Stimulated activated naive CD8-positive, alpha-beta T cell treated with anti-CD3 and anti-CD28 coated beads, Interleukin-15, amount 100 ng/mL, for 72 hours (primary cell): ENCODE measurements at regions not wholly inside any gene's neighbourhood (a gene's known extent, or its start where the extent isn't known, plus 50 kb on each side); places are given as distances from the start of the nearest gene placed in this dataset.

Source experiments
- ATAC-seq: fragments of 150-1000 bp; cut with Tn5 transposase; 2 replicates; pipeline ENCODE4 v1.10.0; 2021; ENCODE audit warnings: mild to moderate bottlenecking, moderate library complexity
- DNase-seq, 2 donors: peaks; one replicate each; pipeline ENCODE4 v3.0.0; 2021 to 2022
- H3K27ac Mint-ChIP-seq, 2 donors: one replicate each; pipeline ENCODE4 v1.8.0; 2022; ENCODE audit warnings: mild to moderate bottlenecking in 2 of 2, mixed read lengths in 2 of 2, moderate library complexity in 2 of 2
- H3K27me3 Mint-ChIP-seq: one replicate; pipeline ENCODE4 v1.8.0; 2022; ENCODE audit warnings: mixed read lengths
- H3K4me1 Mint-ChIP-seq: one replicate; pipeline ENCODE4 v1.8.0; 2022; ENCODE audit warnings: mild to moderate bottlenecking, mixed read lengths
- H3K4me3 Mint-ChIP-seq, 2 donors: one replicate each; pipeline ENCODE4 v1.8.0; 2022; ENCODE audit warnings: mild to moderate bottlenecking in 2 of 2, mixed read lengths in 2 of 2, moderate library complexity in 1 of 2
- H3K9me3 Mint-ChIP-seq, 2 donors: one replicate each; pipeline ENCODE4 v1.8.0; 2022; ENCODE audit warnings: mixed read lengths in 2 of 2

- DNase-seq (no peak), ATAC-seq (no peak)
- Mint-ChIP-seq H3K4me1 (no peaks in the 10 kb centered on the region), H3K4me3 (no peak overlapping the region), H3K27me3 (peaks cover 41% of the 10 kb centered on the region), H3K9me3 (peaks cover 6 to 9% of the 10 kb centered on the region in 2 donors), H3K27ac (no peak overlapping the region)
Measured at GRCh38 chr16:13864689-13865088, 55.3 kb upstream of the ERCC4 start.

- no peak overlapping the region for H3K27ac Mint-ChIP-seq
- ATAC-seq = peak; percentile 80
Measured at GRCh38 chr16:13866073-13866472, 53.9 kb upstream of the ERCC4 start.

More at GRCh38 chr16:13866073-13866472, 53.9 kb upstream of the ERCC4 start:
- Mint-ChIP-seq H3K4me1 (no peaks in the 10 kb centered on the region), H3K4me3 (no peak overlapping the region), H3K27me3 (peaks cover 41% of the 10 kb centered on the region), H3K9me3 (peaks cover 6 to 9% of the 10 kb centered on the region in 2 donors)
- DNase-seq = peak; percentile 32 to 45
